Pons (tissue), 1 donor: ENCODE measurements at regions not wholly inside any gene's neighbourhood (a gene's known extent, or its start where the extent isn't known, plus 50 kb on each side); places are given as distances from the start of the nearest gene placed in this dataset.

Experiments used
- DNase-seq: peaks from one replicate; pipeline ENCODE4 v3.0.0-alpha.2; 2016; ENCODE audit warnings: low spot score

- no peak for DNase-seq
Measured at GRCh38 chr2:898319-898718, 52.3 kb upstream of the SNTG2 start.

- no peak for DNase-seq
Measured at GRCh38 chr2:897091-897490, 53.6 kb upstream of the SNTG2 start.

GRCh38 chr2:893311-893710 lies 57.3 kb upstream of the SNTG2 start:
- DNase-seq: no peak

GRCh38 chr2:892892-893291 lies 57.8 kb upstream of the SNTG2 start:
- DNase-seq: no peak

- no peak for DNase-seq
Measured at GRCh38 chr2:892401-892800, 58.2 kb upstream of the SNTG2 start.

GRCh38 chr2:891734-892133 lies 58.9 kb upstream of the SNTG2 start:
- no peak for DNase-seq

- DNase-seq: no peak
Measured at GRCh38 chr2:890791-891190, 59.9 kb upstream of the SNTG2 start.

- no peak for DNase-seq
Measured at GRCh38 chr2:890214-890613, 60.4 kb upstream of the SNTG2 start.

- no peak for DNase-seq
Measured at GRCh38 chr2:888906-889566, 61.6 kb upstream of the SNTG2 start.

- no peak for DNase-seq
Measured at GRCh38 chr2:888211-888801, 62.3 kb upstream of the SNTG2 start.

GRCh38 chr2:887639-888038 lies 63.0 kb upstream of the SNTG2 start:
- no peak for DNase-seq

GRCh38 chr2:886072-887022 lies 64.3 kb upstream of the SNTG2 start:
- no peak for DNase-seq

- no peak for DNase-seq
Measured at GRCh38 chr2:885230-886071, 65.2 kb upstream of the SNTG2 start.

- no peak for DNase-seq
Measured at GRCh38 chr2:883803-884748, 66.6 kb upstream of the SNTG2 start.

- DNase-seq: no peak
Measured at GRCh38 chr2:883260-883802, 67.3 kb upstream of the SNTG2 start.

GRCh38 chr2:881204-881918 lies 69.3 kb upstream of the SNTG2 start:
- DNase-seq: no peak

- DNase-seq: no peak
Measured at GRCh38 chr2:880201-880970, 70.3 kb upstream of the SNTG2 start.

GRCh38 chr2:879540-879939 lies 71.1 kb upstream of the SNTG2 start:
- no peak for DNase-seq

- no peak for DNase-seq
Measured at GRCh38 chr2:878245-878930, 72.3 kb upstream of the SNTG2 start.
